ENCODE measurements at regions not wholly inside any gene's neighbourhood (a gene's known extent, or its start where the extent isn't known, plus 50 kb on each side); places are given as distances from the start of the nearest gene placed in this dataset.

GRCh38 chr13:46475541-46475991 lies 77.4 kb upstream of the LRCH1 start:
- no peak overlapping the region for H2BK15ac ChIP-seq (ENCODE audit: low read depth, low read length)
- no peaks in the 10 kb centered on the region for H3K9me3 ChIP-seq (ENCODE audit: control insufficient read depth, insufficient read depth, low read length)
- H3K27ac ChIP-seq (ENCODE audit: insufficient read depth, low read length): no peak overlapping the region
- no TSS peak for BruUV-seq (replicated peaks)
- H3K9me1 ChIP-seq (ENCODE audit: insufficient read depth, low read length): no peaks in the 10 kb centered on the region
- no peaks in the 10 kb centered on the region; the same call in 1 of the 2 replicates for H3K27me3 ChIP-seq (ENCODE audit: control insufficient read depth, insufficient read depth, low read length)
- H3K4me1 ChIP-seq (ENCODE audit: control insufficient read depth, insufficient read depth, low read length): no peaks in the 10 kb centered on the region
- no peak overlapping the region for H3K14ac ChIP-seq (replicated peaks; ENCODE audit: low read depth, low read length)
- DNase-seq (no peak), ATAC-seq (ENCODE audit: low read depth) (no peak)
- in situ Hi-C loops (cut with MboI; ENCODE audit: low sequenced_read_pairs): no loop called here
- H3K36me3 ChIP-seq (ENCODE audit: control insufficient read depth, insufficient read depth, low read length): no peaks in the 10 kb centered on the region
- intact Hi-C loops (cut with micrococcal nuclease): no loop called here
- no peak overlapping the region for H3K23ac ChIP-seq (ENCODE audit: low read depth, low read length)
- WGBS, 2 experiments (ENCODE audit: extremely low coverage in 2 of 2, insufficient read length in 1 of 2): 60% methylated on average over 2 of the region's 6 CpGs; no CpG with 5 or more reads in 1 of the 2 experiments
- no peak overlapping the region for H3K4ac ChIP-seq (ENCODE audit: low read depth, low read length)
- TF ChIP-seq ELK1 (IDR thresholded peaks at IDR 0.05; ENCODE audit: borderline replicate concordance, low read depth, low read length) (no peak), BHLHE40 (IDR thresholded peaks at IDR 0.05; ENCODE audit: low read depth, low read length) (no peak), MAFK (IDR thresholded peaks at IDR 0.05; ENCODE audit: low read depth, low read length) (no peak), RFX5 (IDR thresholded peaks at IDR 0.05; ENCODE audit: low read depth, low read length) (no peak), FOS (IDR thresholded peaks at IDR 0.05; ENCODE audit: low read depth, low read length) (no peak)
- no peak overlapping the region for H2AFZ ChIP-seq (replicated peaks; ENCODE audit: low read length, poor library complexity)
- H3K4me3 ChIP-seq (ENCODE audit: insufficient read depth, low read depth, low read length): no peak overlapping the region
- no peak overlapping the region for H2AK9ac ChIP-seq (replicated peaks; ENCODE audit: low read depth, low read length, poor library complexity)
- no peak overlapping the region for H4K8ac ChIP-seq (ENCODE audit: low read depth in 2 of 2, low read length in 2 of 2)
- no peak overlapping the region for H4K5ac ChIP-seq (ENCODE audit: low read depth, low read length)
- ChIA-PET CTCF (no interaction called here), POLR2A (ENCODE audit: unreplicated experiment) (no interaction called here)
- no peak overlapping the region for H4K91ac ChIP-seq (ENCODE audit: insufficient read depth, low read depth, low read length)
- no peak overlapping the region for H2BK5ac ChIP-seq (ENCODE audit: low read depth, low read length, poor library complexity, severe bottlenecking)
- H3K4me2 ChIP-seq (ENCODE audit: low read depth, low read length): no peak overlapping the region
- no peak overlapping the region for H2BK120ac ChIP-seq (ENCODE audit: low read depth, low read length)
- H3K9ac ChIP-seq (ENCODE audit: low read depth, low read length): no peak overlapping the region
- H4K20me1 ChIP-seq (ENCODE audit: insufficient read depth, low read length): no peaks in the 10 kb centered on the region
- no peak overlapping the region for H2BK20ac ChIP-seq (ENCODE audit: low read depth, low read length)
- H2AK5ac ChIP-seq (ENCODE audit: low read depth, low read length): no peak overlapping the region
- no peak overlapping the region for H3K56ac ChIP-seq (ENCODE audit: extremely low read depth, insufficient read depth, low read length)
- dilution Hi-C loops (cut with HindIII; ENCODE audit: low sequenced_read_pairs, unreplicated experiment): no loop called here
- H3K18ac ChIP-seq (ENCODE audit: low read depth, low read length): no peak overlapping the region
- H3K79me1 ChIP-seq (ENCODE audit: low read depth in 1 of 2, low read length in 2 of 2): no peaks in the 10 kb centered on the region
